ENCODE measurements at regions not wholly inside any gene's neighbourhood (a gene's known extent, or its start where the extent isn't known, plus 50 kb on each side); places are given as distances from the start of the nearest gene placed in this dataset.
"Not testable (repeated sequence)": the region's sequence is repeated elsewhere in the genome, so short reads cannot be mapped to it uniquely, and the experiment has no call there.

DNA sequence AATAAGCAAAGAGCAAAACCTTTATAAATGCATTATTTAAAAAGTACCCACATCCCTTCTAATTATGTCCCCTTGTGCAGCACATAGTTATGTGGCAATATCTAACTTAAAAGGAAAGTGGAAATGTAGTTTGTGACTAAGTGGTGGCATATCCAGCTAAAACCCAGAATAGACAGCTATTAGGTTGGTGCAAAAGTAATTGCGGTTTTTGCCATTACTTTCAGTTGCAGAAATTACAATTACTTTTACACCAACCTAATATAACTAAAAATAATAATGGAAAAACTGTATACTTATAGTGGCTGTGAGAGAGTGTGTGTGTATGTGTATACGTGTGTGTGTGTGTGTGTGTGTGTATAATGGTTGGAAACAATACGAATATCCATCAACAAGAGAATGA, 1108.1 kb upstream of the CNTN5 start:
- DNase-seq, result no peak
- H3K9me3 ChIP-seq, result no peaks in the 10 kb centered on the region
- no peaks in the 10 kb centered on the region for H3K27me3 ChIP-seq (ENCODE audit: low read depth)
- H3K36me3 ChIP-seq, result no peaks in the 10 kb centered on the region
- intact Hi-C loops (cut with DNase I), result no loop called here
- ATAC-seq, result no peak
- no peak overlapping the region for H3K4me3 ChIP-seq
- H3K4me1 ChIP-seq, result no peaks in the 10 kb centered on the region
- H3K27ac ChIP-seq, result no peak overlapping the region
- TF ChIP-seq, protein P1, sequence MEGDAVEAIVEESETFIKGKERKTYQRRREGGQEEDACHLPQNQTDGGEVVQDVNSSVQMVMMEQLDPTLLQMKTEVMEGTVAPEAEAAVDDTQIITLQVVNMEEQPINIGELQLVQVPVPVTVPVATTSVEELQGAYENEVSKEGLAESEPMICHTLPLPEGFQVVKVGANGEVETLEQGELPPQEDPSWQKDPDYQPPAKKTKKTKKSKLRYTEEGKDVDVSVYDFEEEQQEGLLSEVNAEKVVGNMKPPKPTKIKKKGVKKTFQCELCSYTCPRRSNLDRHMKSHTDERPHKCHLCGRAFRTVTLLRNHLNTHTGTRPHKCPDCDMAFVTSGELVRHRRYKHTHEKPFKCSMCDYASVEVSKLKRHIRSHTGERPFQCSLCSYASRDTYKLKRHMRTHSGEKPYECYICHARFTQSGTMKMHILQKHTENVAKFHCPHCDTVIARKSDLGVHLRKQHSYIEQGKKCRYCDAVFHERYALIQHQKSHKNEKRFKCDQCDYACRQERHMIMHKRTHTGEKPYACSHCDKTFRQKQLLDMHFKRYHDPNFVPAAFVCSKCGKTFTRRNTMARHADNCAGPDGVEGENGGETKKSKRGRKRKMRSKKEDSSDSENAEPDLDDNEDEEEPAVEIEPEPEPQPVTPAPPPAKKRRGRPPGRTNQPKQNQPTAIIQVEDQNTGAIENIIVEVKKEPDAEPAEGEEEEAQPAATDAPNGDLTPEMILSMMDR (IDR thresholded peaks at IDR 0.05), result no peak

DNA sequence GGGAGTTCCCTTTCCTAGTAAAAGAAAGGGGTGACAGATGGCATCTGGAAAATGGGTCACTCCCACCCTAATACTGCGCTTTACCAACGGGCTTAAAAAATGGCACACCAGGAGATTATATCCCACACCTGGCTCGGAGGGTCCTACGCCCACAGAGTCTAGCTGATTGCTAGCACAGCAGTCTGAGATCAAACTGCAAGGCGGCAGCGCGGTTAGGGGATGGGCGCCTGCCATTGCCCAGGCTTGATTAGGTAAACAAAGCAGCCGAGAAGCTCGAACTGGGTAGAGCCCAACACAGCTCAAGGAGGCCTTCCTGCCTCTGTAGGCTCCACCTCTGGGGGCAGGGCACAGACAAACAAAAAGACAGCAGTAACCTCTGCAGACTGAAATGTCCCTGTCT, 1097.8 kb upstream of the CNTN5 start:
- H3K4me3 ChIP-seq; H3K9me3 ChIP-seq; H3K36me3 ChIP-seq; ATAC-seq; H3K4me1 ChIP-seq; intact Hi-C loops (cut with DNase I); H3K27me3 ChIP-seq (ENCODE audit: low read depth); H3K27ac ChIP-seq; DNase-seq: not testable (repeated sequence)

DNA sequence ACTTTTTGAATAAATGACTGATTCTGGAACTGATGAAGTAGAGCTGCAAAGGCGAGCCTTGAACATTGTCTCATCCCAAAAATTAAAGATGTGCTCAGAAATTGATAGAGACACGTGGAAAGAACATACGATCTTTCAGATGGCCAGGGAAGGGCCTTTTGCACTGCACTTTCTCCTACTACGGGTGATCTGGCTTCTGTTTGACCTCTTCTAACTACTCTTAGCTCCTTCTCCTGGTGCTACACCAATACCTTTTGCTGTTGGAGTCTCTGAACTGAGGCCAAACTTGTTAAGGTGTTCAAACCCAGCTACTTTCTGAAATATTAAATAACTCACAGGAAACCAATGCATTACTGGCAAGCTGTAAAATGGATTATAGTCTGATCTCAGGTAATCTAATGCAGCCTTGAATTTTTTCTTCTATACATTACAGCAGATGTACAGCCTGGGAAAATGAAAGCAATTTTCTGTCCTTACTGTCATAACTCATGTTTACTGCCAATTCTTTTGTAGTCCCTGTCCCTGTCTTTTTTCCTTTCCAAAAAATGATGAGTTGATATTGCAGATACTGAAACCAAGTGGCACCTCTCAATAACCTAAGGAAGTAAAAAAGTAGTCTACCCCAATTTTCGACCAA, 1086.1 kb upstream of the CNTN5 start:
- Histone ChIP-seq H3K27me3 (ENCODE audit: low read depth) (no peaks in the 10 kb centered on the region), H3K4me1 (no peaks in the 10 kb centered on the region), H3K27ac (no peak overlapping the region), H3K4me3 (no peak overlapping the region), H3K36me3 (no peaks in the 10 kb centered on the region), H3K9me3 (no peaks in the 10 kb centered on the region)
- DNase-seq (no peak), ATAC-seq (no peak)
- intact Hi-C loops (cut with DNase I), result no loop called here
- TF ChIP-seq, protein P1 (IDR thresholded peaks at IDR 0.05), result no peak

DNA sequence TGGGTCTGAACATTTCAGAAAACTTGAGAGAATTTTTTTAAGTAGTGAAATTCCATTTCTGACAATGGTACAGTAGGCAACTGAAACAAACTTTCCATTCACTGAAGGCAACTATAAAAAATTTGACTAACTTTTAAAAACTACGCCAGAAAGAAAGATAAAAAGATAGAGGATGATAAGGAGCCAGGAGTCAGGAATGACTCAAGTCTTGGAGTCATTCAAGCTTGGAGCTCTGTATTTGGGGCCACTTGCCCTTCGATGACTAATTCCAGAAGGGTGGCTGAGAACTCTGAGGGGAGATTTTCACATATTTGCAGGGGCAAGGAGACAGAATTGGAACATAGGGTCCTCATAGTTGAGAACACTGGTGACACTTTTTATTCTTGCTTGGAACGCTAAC, 1083.2 kb upstream of the CNTN5 start:
- intact Hi-C loops (cut with DNase I), result no loop called here
- no peaks in the 10 kb centered on the region for H3K36me3 ChIP-seq
- no peak overlapping the region for H3K27ac ChIP-seq
- DNase-seq (no peak), ATAC-seq (no peak)
- H3K9me3 ChIP-seq, result no peaks in the 10 kb centered on the region
- TF ChIP-seq, protein P1 (IDR thresholded peaks at IDR 0.05), result no peak
- H3K4me1 ChIP-seq, result no peaks in the 10 kb centered on the region
- no peaks in the 10 kb centered on the region for H3K27me3 ChIP-seq (ENCODE audit: low read depth)
- no peak overlapping the region for H3K4me3 ChIP-seq

DNA sequence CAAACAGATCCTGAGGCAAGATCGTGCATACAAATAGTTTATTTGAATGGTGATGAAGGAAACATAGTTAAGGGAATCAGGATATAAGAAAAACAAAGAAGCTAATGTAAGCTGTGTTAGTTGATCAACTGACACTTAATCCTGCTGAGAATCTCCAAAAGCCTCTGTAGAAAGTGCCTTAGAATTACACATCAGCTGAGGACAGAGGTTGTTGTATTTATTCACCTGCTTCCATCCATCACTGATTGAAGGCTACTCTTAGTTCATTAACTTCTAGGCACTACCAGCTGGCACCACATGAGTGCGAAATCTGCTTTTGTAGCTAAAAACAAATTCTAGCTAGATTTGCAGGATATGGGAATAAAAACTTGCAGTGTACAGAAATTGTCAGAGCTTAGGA, 1082.0 kb upstream of the CNTN5 start:
- TF ChIP-seq, protein P1 (IDR thresholded peaks at IDR 0.05), result no peak
- Histone ChIP-seq H3K27me3 (ENCODE audit: low read depth) (no peaks in the 10 kb centered on the region), H3K4me3 (no peak overlapping the region), H3K9me3 (no peaks in the 10 kb centered on the region), H3K36me3 (no peaks in the 10 kb centered on the region), H3K4me1 (no peaks in the 10 kb centered on the region), H3K27ac (no peak overlapping the region)
- intact Hi-C loops (cut with DNase I), result no loop called here
- ATAC-seq (no peak), DNase-seq (no peak)

DNA sequence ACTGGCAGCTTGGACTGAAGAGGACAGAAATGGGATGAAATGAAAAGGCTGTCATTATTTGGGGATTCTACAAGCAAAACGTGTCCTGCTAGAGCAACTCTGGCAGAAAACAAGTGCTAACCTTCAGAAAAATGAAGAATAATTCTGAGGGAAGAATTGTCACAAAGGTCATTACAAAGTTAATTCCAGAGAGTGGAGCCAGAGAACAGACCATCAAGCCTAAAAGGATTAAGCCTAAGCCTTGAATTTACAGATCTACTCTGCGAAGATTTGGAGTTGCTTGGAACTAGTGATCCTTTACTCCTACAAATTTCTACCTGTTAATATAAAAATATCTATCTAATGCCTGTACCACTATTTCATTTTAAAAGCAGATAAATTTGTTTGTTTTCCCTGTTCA, 1077.3 kb upstream of the CNTN5 start:
- no peak overlapping the region for H3K27ac ChIP-seq
- DNase-seq (no peak), ATAC-seq (no peak)
- intact Hi-C loops (cut with DNase I), result no loop called here
- H3K4me3 ChIP-seq, result no peak overlapping the region
- H3K36me3 ChIP-seq, result no peaks in the 10 kb centered on the region
- TF ChIP-seq, protein P1 (IDR thresholded peaks at IDR 0.05), result no peak
- no peaks in the 10 kb centered on the region for H3K4me1 ChIP-seq
- no peaks in the 10 kb centered on the region for H3K27me3 ChIP-seq (ENCODE audit: low read depth)
- H3K9me3 ChIP-seq, result no peaks in the 10 kb centered on the region
